ENCODE measurements at regions not wholly inside any gene's neighbourhood (a gene's known extent, or its start where the extent isn't known, plus 50 kb on each side); places are given as distances from the start of the nearest gene placed in this dataset.
"Not testable (repeated sequence)": the region's sequence is repeated elsewhere in the genome, so short reads cannot be mapped to it uniquely, and the experiment has no call there.

- no peak overlapping the region for H3K27ac ChIP-seq (ENCODE audit: low read depth, low read length)
- WGBS, 3 donors: 89 to 96% (median 93%) methylated on average over 11 of the region's 11 CpGs
Observed at GRCh38 chr15:70241561-70242320, 144.0 kb upstream of the TLE3 start.

- H3K27ac ChIP-seq (ENCODE audit: low read depth, low read length): no peak overlapping the region
- 90 to 97% (median 96%) methylated on average over 12 of the region's 12 CpGs for WGBS, 3 donors
Observed at GRCh38 chr15:70240820-70241430, 143.2 kb upstream of the TLE3 start.

- H3K27ac ChIP-seq (ENCODE audit: low read depth, low read length): no peak overlapping the region
- 76 to 96% (median 93%) methylated on average over 4 of the region's 4 CpGs for WGBS, 3 donors
Observed at GRCh38 chr15:70240082-70240481, 142.4 kb upstream of the TLE3 start.

- WGBS, 3 donors: 69 to 89% (median 86%) methylated on average over 3 of the region's 3 CpGs
- H3K27ac ChIP-seq (ENCODE audit: low read depth, low read length): no peak overlapping the region
Observed at GRCh38 chr15:70238917-70239316, 141.2 kb upstream of the TLE3 start.

GRCh38 chr15:70237626-70238025 lies 139.9 kb upstream of the TLE3 start:
- no peak overlapping the region for H3K27ac ChIP-seq (ENCODE audit: low read depth, low read length)
- WGBS, 3 donors: 93 to 98% (median 96%) methylated on average over 2 of the region's 2 CpGs

- no peak overlapping the region for H3K27ac ChIP-seq (ENCODE audit: low read depth, low read length)
- WGBS, 3 donors: 65 to 91% (median 73%) methylated on average over 5 of the region's 5 CpGs
Observed at GRCh38 chr15:70236341-70237086, 138.8 kb upstream of the TLE3 start.

- WGBS, 3 donors: 81 to 92% (median 85%) methylated on average over 5 of the region's 5 CpGs
- H3K27ac ChIP-seq (ENCODE audit: low read depth, low read length): no peak overlapping the region
Observed at GRCh38 chr15:70235347-70235746, 137.6 kb upstream of the TLE3 start.

- 76 to 90% (median 77%) methylated on average over 9 of the region's 9 CpGs for WGBS, 3 donors
- no peak overlapping the region for H3K27ac ChIP-seq (ENCODE audit: low read depth, low read length)
Observed at GRCh38 chr15:70234256-70234905, 136.7 kb upstream of the TLE3 start.

- WGBS, 3 donors: 44 to 100% (median 100%) methylated on average over 1 of the region's 1 CpG
- H3K27ac ChIP-seq (ENCODE audit: low read depth, low read length): no peak overlapping the region
Observed at GRCh38 chr15:70231484-70231883, 133.8 kb upstream of the TLE3 start.

GRCh38 chr15:70227918-70228317 lies 130.2 kb upstream of the TLE3 start:
- 97 to 98% (median 97%) methylated on average over 3 of the region's 3 CpGs for WGBS, 3 donors
- not testable (repeated sequence) for H3K27ac ChIP-seq (ENCODE audit: low read depth, low read length)

GRCh38 chr15:70227147-70227546 lies 129.4 kb upstream of the TLE3 start:
- H3K27ac ChIP-seq (ENCODE audit: low read depth, low read length): no peak overlapping the region
- WGBS, 3 donors: 76 to 92% (median 80%) methylated on average over 1 of the region's 1 CpG

GRCh38 chr15:70226337-70226980 lies 128.7 kb upstream of the TLE3 start:
- no peak overlapping the region for H3K27ac ChIP-seq (ENCODE audit: low read depth, low read length)
- 93 to 96% (median 96%) methylated on average over 12 of the region's 12 CpGs for WGBS, 3 donors

- no peak overlapping the region for H3K27ac ChIP-seq (ENCODE audit: low read depth, low read length)
- WGBS, 3 donors: 88 to 94% (median 89%) methylated on average over 9 of the region's 9 CpGs
Observed at GRCh38 chr15:70225416-70225815, 127.7 kb upstream of the TLE3 start.

- H3K27ac ChIP-seq (ENCODE audit: low read depth, low read length): no peak overlapping the region
- WGBS, 3 donors: 62 to 72% (median 68%) methylated on average over 2 of the region's 2 CpGs
Observed at GRCh38 chr15:70222606-70223005, 124.9 kb upstream of the TLE3 start.

GRCh38 chr15:70220490-70221096 lies 122.9 kb upstream of the TLE3 start:
- H3K27ac ChIP-seq (ENCODE audit: low read depth, low read length): no peak overlapping the region
- WGBS, 3 donors: 90 to 94% (median 92%) methylated on average over 6 of the region's 6 CpGs

GRCh38 chr15:70219966-70220365 lies 122.2 kb upstream of the TLE3 start:
- 92 to 94% (median 93%) methylated on average over 6 of the region's 6 CpGs for WGBS, 3 donors
- H3K27ac ChIP-seq (ENCODE audit: low read depth, low read length): no peak overlapping the region

- H3K27ac ChIP-seq (ENCODE audit: low read depth, low read length): no peak overlapping the region
Observed at GRCh38 chr15:70219256-70219895, 121.7 kb upstream of the TLE3 start.

More at GRCh38 chr15:70219256-70219895, 121.7 kb upstream of the TLE3 start:
- WGBS, 3 donors: 86 to 88% (median 88%) methylated on average over 8 of the region's 8 CpGs

Data from adipose tissue (tissue), 3 donors.